HG03039 (cell line): ENCODE measurements at regions not wholly inside any gene's neighbourhood (a gene's known extent, or its start where the extent isn't known, plus 50 kb on each side); places are given as distances from the start of the nearest gene placed in this dataset.
"Not testable (repeated sequence)": the region's sequence is repeated elsewhere in the genome, so short reads cannot be mapped to it uniquely, and the experiment has no call there.

ENCODE experiments used
- ATAC-seq: cut with Tn5 transposase; IDR thresholded peaks from one replicate; pipeline ENCODE4 v1.9.1; 2021; ENCODE audit warnings: mild to moderate bottlenecking, moderate library complexity; ENCODE audit not compliant: unreplicated experiment

DNA sequence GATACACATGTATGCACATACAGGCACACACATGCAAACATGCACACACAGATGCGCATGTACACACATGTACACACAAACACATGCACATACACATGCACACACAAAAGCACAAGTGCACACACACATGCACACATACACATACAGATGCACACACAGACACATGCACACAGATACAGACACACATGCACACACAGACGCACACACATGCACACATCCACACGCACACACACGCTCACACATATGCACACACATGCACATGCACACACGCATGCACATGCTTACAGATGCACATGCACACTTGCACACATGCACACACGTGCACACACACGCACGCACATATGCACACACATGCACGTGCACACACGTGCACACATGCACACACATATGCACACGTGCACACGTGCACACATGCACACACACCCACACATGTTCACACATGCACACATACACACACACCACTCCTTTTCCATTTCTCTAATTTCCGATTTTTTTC lies 283.8 kb upstream of the FRG2C start:
- ATAC-seq, result no peak

DNA sequence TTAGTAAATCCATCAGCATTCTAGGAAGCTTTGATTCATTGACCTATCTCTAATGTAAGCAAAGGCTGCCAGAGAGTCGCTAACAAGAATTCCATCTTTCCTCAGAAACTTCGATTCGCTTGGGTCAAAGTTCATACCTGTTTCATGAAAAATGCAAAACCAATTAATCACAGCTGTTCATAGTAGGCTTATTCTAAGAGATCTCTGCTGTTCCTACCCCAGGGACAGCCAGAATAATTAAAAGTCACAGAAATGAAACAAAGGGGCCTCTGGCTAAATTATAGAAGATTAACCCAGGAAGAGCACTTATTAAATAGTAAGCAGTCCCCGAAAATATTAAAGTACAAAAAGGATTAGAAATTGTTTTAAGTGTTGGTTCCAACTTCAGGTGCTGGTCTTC lies 280.1 kb upstream of the FRG2C start:
- ATAC-seq, result not testable (repeated sequence)

DNA sequence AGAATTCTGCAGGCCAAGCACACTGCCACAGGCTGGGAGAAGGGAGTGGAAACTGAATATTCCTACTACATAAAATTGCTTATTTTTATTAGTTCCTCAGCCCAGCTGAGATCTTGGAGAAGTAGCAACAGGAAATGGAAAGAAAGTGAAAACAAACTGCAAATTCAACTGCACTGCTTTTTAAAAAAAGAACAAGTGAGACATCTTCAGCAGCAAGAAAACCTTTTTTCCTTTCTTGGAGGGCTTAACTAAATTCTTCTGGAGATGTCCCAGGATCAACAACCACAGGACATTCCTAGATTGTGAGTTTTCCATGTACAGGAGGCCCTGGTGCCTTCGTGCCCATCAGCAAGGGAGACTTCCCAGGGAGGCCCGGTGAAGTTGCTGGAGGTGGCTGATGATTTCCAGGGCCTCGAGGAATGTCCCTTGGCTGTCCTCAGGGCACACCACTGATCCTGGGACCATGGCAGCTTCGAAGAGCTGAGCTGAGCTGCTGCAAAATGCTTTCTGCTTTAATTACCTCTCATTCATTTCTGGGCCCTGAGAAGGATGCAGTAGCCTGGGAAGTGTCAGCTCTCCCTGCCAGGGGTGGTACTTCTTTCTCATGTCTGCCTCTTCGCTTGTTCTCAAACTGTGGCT lies 275.5 kb upstream of the FRG2C start:
- not testable (repeated sequence) for ATAC-seq

DNA sequence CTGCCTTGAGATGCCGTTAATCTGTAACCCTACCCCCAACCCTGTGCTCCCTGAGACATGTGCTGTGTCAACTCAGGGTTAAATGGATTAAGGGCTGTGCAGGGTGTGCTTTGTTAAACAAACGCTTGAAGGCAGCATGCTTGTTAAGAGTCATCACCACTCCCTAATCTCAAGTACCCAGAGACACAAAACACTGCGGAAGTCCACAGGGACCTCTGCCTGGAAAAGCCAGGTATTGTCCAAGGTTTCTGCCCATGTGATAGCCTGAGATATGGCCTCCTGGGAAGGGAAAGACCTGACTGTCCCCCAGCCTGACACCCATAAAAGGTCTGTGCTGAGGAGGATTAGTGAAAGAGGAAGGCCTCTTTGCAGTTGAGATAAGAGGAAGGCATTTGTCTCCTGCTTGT lies 270.8 kb upstream of the FRG2C start:
- ATAC-seq, result not testable (repeated sequence)

DNA sequence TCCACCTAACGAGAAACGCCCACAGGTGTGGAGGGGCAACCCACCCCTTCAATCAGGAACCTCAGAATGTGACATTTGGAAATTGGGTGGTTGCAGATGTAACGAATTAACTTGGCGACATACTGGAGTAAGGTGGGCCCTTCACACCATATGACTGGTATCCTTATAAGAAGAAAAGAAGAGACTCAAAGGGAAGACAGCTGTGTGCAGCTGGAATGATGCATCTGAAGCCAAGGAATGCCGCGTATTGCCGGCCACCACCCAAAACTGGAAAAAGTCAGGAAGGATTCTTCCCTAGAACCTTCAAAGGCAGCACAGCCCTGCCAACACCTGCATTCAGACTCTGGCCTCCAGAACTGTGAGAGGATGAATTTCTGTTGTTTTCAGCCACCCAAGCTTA lies 270.0 kb upstream of the FRG2C start:
- not testable (repeated sequence) for ATAC-seq

DNA sequence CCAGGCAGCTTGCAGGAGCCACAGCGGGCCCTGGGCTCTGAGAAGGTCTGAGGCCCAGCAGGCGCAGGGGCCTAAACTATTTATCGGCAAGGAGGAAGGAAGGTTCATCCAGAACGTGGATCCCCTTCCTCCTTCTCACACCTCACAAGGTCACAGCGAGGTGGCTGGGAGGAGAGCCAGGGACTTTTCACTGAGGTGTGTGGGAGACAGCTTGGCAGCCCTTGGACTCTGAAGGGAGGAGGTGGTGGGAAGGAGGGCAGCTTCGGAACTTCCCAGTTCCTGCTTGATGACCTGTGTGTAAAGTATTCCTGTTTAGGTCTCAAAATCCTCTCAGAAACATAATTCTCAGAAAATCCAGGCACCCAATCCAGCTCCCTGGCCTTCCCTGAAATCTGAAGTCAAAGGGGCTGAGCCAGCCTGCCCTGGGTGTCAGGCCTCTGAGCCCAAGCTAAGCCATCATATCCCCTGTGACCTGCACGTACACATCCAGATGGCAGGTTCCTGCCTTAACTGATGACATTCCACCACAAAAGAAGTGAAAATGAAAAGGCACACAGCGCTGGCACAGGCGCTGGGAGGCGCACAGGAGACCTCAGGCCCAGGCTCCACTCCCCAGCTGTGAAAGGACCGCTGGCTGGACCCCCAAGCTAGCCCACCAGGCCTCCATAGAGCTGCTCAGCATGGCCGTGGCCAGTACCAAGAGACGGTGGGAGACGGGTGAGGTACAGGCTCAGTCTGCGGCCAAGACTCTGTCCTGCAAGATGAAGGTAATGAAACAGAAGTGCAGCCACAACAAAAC lies 269.4 kb upstream of the FRG2C start:
- not testable (repeated sequence) for ATAC-seq

DNA sequence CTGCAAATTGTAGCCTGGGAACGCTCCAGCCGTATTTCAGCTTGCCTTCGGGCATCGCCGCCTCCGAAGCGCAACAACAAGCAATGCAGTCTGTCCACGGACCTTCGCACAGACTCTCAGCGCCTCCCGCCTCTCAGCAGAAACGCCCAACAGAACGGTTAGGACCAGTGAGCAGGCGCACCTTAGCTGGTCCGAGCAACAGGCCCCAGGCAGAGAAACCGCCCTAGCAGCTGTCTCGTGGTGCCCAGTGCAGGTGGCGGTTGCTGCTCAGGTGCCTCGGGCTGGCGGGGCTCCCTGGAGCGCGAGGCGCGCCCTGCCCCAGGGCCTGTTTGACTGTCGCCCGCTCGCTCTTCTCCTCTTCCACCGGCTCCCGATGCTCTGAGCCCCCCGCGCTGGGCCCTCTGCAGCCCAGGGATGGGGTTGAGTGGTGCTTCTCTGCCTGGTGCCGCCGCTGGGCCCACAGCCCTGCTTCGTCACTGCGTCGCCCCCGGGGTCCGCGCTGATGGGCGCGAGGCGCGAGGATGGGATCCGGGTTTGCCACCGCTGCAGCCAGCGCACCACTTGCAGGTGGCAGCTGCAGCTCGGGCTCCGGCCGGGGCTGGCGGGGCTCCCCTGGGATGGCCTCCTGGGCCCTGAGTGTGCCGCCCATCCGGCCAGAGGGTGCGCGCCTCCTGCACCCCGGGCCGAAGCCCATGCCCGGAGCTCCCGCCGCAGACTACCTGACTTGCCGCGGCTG lies 268.4 kb upstream of the FRG2C start:
- ATAC-seq, result no peak

DNA sequence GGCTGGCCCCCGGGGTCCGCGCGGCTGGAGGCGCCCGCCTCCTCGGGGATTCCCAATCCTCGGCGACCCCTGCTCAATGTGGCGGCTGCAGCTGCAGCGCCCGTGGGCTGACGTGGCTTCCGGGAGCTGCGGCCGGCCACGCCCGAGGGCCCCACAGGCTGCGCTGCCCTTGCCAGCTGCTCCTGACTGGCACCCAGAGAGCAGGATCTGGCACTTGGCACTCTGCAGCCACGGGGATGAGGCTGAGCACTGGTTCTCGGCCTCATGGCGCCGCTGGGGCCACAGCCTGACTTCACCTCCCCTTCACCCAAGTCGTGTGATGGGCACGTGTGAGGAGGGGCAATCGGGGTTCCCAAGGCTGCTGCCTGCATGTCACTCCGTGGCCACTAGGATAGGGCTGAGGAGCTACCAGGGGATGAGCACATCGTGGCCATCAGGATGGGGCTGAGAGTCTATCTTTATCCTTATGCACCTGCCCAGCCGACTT lies 267.8 kb upstream of the FRG2C start:
- ATAC-seq, result no peak

DNA sequence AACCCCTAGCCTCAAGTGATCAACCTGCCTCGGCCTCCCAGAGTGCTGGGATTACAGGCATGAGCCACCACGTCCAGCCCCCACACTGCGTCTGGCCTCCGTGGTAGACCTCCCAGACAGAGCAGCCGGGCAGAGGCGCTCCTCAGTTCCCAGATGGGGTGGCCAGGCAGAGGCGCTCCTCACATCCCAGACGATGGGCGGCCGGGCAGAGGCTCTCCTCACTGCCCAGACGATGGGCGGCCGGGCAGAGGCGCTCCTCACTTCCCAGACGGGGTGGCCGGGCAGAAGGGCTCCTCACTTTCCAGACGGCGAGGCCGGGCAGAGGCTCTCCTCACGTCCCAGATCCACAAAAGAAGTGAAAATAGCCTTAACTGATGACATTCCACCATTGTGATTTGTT lies 266.6 kb upstream of the FRG2C start:
- ATAC-seq, result not testable (repeated sequence)

DNA sequence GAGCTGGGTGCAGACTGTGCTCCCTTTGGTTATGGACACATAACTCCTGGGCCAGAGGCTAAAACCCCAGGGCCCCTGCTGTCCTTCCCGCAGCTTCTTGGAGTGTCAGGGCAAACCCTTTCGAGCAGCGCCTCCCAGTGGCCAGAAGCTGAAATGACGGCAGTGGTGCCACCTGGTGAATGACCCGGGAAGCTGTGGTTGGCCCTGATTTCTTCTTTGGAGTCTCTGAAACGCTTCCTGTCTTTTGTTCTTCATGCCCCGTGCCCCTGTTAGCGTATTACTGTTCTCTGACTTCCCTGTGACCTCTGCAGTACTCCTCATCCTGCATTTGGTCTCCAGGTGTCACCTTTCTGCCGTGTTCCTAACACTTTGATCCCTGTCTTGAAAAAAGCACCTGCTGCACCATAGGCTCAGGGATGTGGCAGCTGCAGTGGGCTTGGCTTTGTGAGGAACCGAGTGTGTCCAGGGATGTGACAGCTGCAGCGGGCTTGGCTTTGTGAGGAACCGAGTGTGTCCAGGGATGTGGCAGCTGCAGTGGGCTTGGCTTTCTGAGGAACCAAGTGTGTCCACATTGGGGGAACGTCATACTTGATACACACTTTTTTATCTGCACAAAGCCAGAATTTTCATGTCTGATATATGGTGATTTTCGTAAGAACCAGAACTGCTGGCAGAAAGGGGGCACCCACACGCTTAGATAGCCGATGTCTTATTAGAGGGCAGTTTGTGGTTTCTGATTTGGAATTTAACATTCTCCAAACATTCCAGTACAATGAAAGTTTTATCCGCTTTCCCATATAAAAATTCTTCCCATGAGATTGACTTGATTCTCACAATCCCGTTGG lies 241.8 kb upstream of the FRG2C start:
- ATAC-seq, result not testable (repeated sequence)

DNA sequence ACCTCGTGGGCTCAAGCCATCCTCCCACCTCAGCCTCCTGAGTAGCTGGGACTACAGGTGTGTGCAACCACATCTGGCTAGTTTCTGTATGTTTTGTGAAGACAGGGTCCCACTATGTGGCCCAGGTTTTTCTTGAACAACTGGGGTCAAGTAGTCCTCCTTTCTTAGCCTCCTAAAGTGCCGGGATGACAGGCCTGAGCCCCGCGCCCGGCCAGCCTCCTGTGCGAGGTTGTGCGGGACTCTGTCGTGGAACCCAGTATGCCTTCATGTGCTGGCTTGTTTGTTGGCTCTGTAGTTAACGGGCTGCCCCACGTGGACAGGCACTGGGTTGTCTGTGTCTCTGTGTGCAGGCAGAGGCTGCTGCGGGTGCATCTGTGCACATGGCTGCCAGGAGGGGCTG lies 238.7 kb upstream of the FRG2C start:
- not testable (repeated sequence) for ATAC-seq

DNA sequence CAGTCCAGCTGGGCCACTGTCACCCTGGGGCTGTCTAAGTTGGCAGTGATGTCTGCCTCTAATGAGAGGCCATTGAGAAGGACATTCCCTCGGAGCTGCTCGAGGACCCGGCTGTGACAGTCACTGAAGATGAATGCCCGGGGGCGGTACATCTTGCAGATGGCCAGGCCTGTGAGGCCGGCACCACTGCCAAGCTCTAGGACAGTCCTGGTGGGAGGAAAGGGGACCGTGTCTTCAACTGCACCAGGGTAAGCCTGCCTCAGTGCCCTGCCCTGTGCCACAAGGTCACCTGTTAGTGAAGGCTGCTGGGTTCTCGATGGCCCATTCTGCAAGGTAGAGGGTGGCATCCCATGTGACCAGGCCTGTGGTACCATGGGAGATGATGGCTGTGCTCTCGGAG lies 236.6 kb upstream of the FRG2C start:
- not testable (repeated sequence) for ATAC-seq

DNA sequence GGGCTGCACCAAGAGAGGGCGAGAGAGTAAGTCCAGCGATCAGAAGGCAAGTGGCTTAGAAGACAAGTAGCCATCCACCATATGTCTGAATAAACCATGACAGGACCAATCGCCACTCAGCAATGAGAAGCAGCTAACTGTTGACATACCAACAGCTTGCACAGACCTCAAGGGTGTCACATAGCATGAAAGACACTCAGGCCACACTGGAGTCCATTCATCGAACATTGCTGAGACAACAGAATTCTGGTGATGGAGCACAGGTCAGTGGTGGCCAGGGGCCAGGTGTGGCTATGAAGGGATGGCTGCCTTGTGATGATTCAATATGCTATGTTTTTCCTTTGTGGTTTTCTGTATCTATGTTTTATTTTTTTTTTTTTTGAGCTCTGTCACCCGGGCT lies 236.2 kb upstream of the FRG2C start:
- not testable (repeated sequence) for ATAC-seq

DNA sequence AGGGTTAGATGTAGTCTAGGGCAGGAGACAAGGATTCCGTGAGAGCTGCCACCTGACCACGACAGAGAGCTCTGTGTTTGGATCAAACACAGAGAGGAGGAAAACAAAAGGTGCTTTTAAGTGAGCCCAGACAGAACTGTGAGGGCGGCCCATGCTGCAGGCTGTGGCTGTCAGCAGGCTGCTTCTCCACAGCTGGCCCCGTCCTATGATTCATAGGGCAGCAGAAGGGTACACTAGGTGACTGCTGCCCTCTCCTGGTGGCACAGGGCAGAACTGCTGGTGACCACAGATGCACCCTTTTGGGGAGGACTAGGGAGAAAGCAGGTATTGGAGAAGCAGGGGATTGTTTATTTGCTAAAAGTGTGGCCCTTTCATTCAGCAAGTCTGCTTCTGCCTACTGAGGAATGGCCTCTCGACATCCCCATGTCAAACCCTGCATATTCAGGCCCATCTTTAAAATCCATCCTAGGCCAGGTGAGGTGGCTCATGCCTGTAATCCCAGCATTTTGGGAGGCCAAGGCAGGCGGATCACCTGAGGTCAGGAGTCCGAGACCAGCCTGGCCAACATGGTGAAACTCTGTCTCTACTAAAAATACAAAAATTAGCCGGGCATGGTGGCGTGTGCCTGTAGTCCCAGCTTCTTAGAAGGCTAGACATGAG lies 234.4 kb upstream of the FRG2C start:
- not testable (repeated sequence) for ATAC-seq

DNA sequence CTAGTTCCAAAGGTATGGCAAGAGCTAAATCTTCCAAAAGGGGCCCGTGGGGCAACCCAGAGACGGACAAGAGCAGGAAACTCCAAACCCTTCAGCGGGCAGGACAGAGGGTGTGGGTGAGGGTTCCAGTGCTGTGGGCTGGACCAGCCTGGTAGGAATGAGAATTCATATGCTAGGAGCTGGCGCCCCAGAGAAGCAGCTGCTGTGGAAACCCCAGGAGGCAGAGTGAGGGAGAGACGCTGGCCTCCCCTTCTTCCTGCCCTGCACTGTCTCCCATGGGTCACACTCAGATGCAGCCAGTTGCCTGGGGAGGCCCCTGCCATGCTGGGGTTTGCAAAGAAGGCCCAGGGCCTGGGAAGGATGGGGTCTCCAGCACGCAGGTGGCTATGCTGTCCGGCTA lies 233.7 kb upstream of the FRG2C start:
- ATAC-seq, result not testable (repeated sequence)

DNA sequence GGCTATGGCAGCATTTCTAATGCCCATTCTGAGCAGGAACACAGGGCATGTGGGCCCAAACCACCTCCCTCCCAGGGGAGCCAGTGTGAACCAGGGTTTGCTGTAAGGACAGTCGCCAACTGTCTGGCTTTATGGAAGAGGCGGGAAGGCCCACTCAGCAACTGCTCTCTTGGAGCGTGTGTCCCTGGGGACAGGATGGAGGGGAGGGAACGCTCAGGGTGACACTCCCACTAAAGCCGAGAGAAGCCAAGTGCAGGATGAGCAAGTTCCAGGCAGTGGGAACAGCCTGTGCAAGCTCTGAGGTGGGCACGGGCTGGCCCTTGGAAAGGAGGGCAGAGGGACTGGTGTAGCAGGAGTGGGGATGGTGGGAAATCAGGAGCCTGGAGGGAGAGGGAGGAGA lies 233.0 kb upstream of the FRG2C start:
- ATAC-seq, result not testable (repeated sequence)

DNA sequence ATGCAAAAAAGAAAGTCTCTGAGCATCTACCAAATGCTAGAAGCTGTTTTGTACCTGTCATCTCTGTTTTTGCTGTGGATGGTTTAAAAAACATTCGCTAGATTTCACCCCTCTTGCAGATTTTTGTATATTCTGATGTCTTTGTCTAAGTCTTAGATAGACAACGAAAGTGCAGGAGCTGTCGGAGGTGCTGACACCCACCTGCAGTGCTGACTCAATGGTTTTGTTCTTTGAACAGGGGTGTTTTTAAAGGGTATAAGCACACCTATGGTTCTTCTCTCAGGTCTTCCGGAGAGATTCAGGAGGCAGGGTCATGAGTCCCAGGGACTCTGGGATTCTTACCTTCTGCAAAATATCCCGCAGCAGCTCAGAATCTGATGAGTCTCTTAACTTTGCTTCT lies 231.7 kb upstream of the FRG2C start:
- not testable (repeated sequence) for ATAC-seq

DNA sequence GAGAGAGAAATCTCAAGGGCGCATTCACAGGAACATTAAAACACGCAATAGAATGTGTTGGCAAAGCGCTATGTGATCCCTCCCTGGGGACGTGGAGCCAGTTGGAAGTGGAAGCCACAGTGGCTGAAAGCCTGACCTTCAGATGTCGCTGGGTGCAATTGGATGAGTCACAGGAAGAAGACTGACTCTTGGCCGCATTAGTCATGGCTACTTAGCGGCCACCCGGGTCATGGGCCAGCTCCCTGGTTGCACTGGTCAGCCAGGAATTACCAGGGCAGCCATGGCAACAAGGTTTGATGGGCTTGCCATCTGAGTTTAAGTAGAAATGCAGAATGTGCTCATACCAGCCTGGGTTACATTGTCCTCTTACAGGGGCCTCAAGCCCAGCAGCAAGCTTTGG lies 231.2 kb upstream of the FRG2C start:
- ATAC-seq, result not testable (repeated sequence)

DNA sequence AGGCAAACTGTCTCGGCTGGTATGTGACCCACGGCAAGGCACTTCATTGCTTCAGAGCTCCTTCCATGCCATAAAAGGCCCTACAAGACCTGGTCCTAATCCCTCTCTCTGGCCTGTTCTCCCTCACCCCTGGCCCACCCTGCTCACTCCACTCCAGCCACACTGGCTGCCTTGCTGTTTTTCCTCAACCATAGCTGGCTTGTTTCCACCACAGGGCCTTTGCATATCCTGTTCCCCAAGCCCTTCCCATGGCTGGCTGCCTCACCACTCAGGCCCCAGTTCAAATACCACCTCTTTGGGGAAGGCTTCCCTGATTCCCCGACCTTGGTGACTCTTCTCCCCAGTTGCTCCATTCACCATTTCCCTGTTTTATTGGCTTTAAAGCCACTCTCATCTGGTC lies 230.8 kb upstream of the FRG2C start:
- ATAC-seq, result not testable (repeated sequence)
